H1 (cell line): ENCODE measurements at regions not wholly inside any gene's neighbourhood (a gene's known extent, or its start where the extent isn't known, plus 50 kb on each side); places are given as distances from the start of the nearest gene placed in this dataset.

ENCODE experiments used
- CTCF ChIA-PET: fragments of 300-600 bp; sonication (Branson Sonifier 250); formaldehyde crosslinking; loops from one replicate; lab custom pipeline; 2021; ENCODE audit not compliant: partially characterized antibody; lab: Charles Lee
- POLR2A ChIA-PET: fragments of 300-600 bp; sonication (Branson Sonifier 250); formaldehyde crosslinking; loops from one replicate; lab custom pipeline; 2021; ENCODE audit warnings: inconsistent platforms; ENCODE audit not compliant: partially characterized antibody; lab: Charles Lee
- DNase-seq, 2 experiments: peaks; one replicate each; pipeline versions ENCODE4 v3.0.0 to v3.0.0-alpha.2; 2010 to 2022; ENCODE audit warnings: low spot score in 2 of 2, low read depth in 1 of 2, mixed read lengths in 1 of 2
- FAIRE-seq: peaks from 2 replicates; lab custom pipeline; 2011; peaks lifted over from hg19 to GRCh38; lab: Jason Lieb, UNC
- H2AFZ ChIP-seq: 2 replicates; pipeline ENCODE4 v1.8.1; 2012; ENCODE audit warnings: low read length, inconsistent platforms
- H2AK5ac ChIP-seq: 2 replicates; pipeline ENCODE4 v1.6.1; 2013; ENCODE audit warnings: low read depth, low read length
- H2BK120ac ChIP-seq: replicated peaks from 2 replicates; pipeline ENCODE3; 2013; ENCODE audit warnings: low read depth, low read length, inconsistent platforms
- H2BK12ac ChIP-seq: 2 replicates; pipeline ENCODE4 v1.6.1; 2013; ENCODE audit warnings: low read depth, low read length
- H2BK15ac ChIP-seq: 2 replicates; pipeline ENCODE4 v1.6.1; 2013; ENCODE audit warnings: low read length
- H2BK20ac ChIP-seq: 2 replicates; pipeline ENCODE4 v1.6.1; 2013; ENCODE audit warnings: low read length
- H2BK5ac ChIP-seq: 2 replicates; pipeline ENCODE4 v1.6.1; 2013; ENCODE audit warnings: low read depth, low read length
- H3K14ac ChIP-seq: 2 replicates; pipeline ENCODE4 v1.6.1; 2013; ENCODE audit warnings: inconsistent platforms; ENCODE audit not compliant: insufficient read length
- H3K18ac ChIP-seq: 2 replicates; pipeline ENCODE4 v1.6.1; 2013; ENCODE audit warnings: low read length; ENCODE audit errors: extremely low read depth
- H3K23ac ChIP-seq: 2 replicates; pipeline ENCODE4 v1.6.1; 2013; ENCODE audit warnings: inconsistent platforms; ENCODE audit not compliant: insufficient read length
- H3K23me2 ChIP-seq: 2 replicates; pipeline ENCODE4 v1.6.1; 2013; ENCODE audit warnings: low read depth, low read length
- H3K27ac ChIP-seq: 2 replicates; pipeline ENCODE4 v1.6.1; 2011; ENCODE audit warnings: low read depth, low read length, inconsistent platforms
- H3K27me3 ChIP-seq, 4 experiments: replicated peaks in 1 of 4; 1 replicate in 1 of 4; 2 replicates in 3 of 4; pipeline versions ENCODE4 v1.6.1 to v1.8.1; 2011 to 2013; ENCODE audit warnings: low read length in 3 of 4, mild to moderate bottlenecking in 3 of 4, inconsistent platforms in 2 of 4, mixed read lengths in 2 of 4, moderate library complexity in 1 of 4; ENCODE audit not compliant: control insufficient read depth in 3 of 4, insufficient read depth in 3 of 4; ENCODE audit errors: extremely low read depth in 1 of 4
- H3K36me3 ChIP-seq, 4 experiments: 2 replicates each; pipeline versions ENCODE4 v1.6.1 to v1.8.1; 2011 to 2013; ENCODE audit warnings: mild to moderate bottlenecking in 4 of 4, low read length in 3 of 4, moderate library complexity in 2 of 4, control low read depth in 1 of 4, inconsistent platforms in 1 of 4; ENCODE audit not compliant: insufficient read depth in 4 of 4, control insufficient read depth in 2 of 4
- H3K4ac ChIP-seq: replicated peaks from 2 replicates; pipeline ENCODE3; 2013; ENCODE audit warnings: low read length, low read depth, mixed read lengths, inconsistent platforms; ENCODE audit not compliant: insufficient read length
- H3K4me1 ChIP-seq, 4 experiments: replicated peaks in 1 of 4; 1 replicate in 1 of 4; 2 replicates in 3 of 4; pipeline versions ENCODE4 v1.6.1 to v1.8.1; 2011 to 2013; ENCODE audit warnings: low read length in 3 of 4, inconsistent platforms in 2 of 4, mixed read lengths in 1 of 4; ENCODE audit not compliant: insufficient read depth in 4 of 4, control insufficient read depth in 3 of 4
- H3K4me2 ChIP-seq, 2 experiments: 2 replicates each; pipeline versions ENCODE4 v1.6.1 to v1.8.1; 2011 to 2013; ENCODE audit warnings: low read depth in 2 of 2, low read length in 2 of 2, control low read depth in 1 of 2, inconsistent platforms in 1 of 2, mild to moderate bottlenecking in 1 of 2; ENCODE audit not compliant: insufficient read depth in 1 of 2
- H3K4me3 ChIP-seq, 4 experiments: fragments of 200-600, 300-600 bp in 1 of 4; sonication (generic), shearing (Covaris generic), sonication (Bioruptor Twin) in 1 of 4; 2 replicates each; pipeline versions ENCODE4 v1.5.1 to v1.8.1; 2011 to 2016; ENCODE audit warnings: low read length in 4 of 4, low read depth in 3 of 4, control low read depth in 2 of 4, inconsistent platforms in 2 of 4, mild to moderate bottlenecking in 2 of 4, mixed read lengths in 1 of 4, moderate library complexity in 1 of 4; ENCODE audit not compliant: insufficient read depth in 2 of 4; ENCODE audit errors: extremely low read depth in 1 of 4
- H3K56ac ChIP-seq: replicated peaks from 2 replicates; pipeline ENCODE3; 2013; ENCODE audit warnings: low read depth, mild to moderate bottlenecking, mixed read lengths, low read length, inconsistent platforms; ENCODE audit not compliant: insufficient read length
- H3K79me1 ChIP-seq: 2 replicates; pipeline ENCODE4 v1.6.1; 2013; ENCODE audit warnings: low read depth, low read length, control low read depth
- H3K79me2 ChIP-seq, 2 experiments: 2 replicates each; pipeline versions ENCODE4 v1.6.1 to v1.8.1; 2012 to 2013; ENCODE audit warnings: low read length in 2 of 2, mild to moderate bottlenecking in 2 of 2, inconsistent platforms in 1 of 2; ENCODE audit not compliant: insufficient read depth in 2 of 2, control insufficient read depth in 1 of 2
- H3K9ac ChIP-seq, 4 experiments: replicated peaks in 1 of 4; 1 replicate in 1 of 4; 2 replicates in 3 of 4; pipeline versions ENCODE4 v1.6.1 to v1.8.1; 2011 to 2013; ENCODE audit warnings: low read depth in 3 of 4, low read length in 3 of 4, control low read depth in 2 of 4, mild to moderate bottlenecking in 2 of 4, moderate library complexity in 2 of 4, inconsistent platforms in 1 of 4; ENCODE audit errors: extremely low read depth in 1 of 4
- H3K9me3 ChIP-seq, 2 experiments: 2 replicates each; pipeline versions ENCODE4 v1.6.1 to v1.8.1; 2012 to 2013; ENCODE audit warnings: mild to moderate bottlenecking in 2 of 2, moderate library complexity in 2 of 2, control low read depth in 1 of 2, inconsistent platforms in 1 of 2, low read depth in 1 of 2, low read length in 1 of 2, mixed read lengths in 1 of 2; ENCODE audit not compliant: insufficient read depth in 2 of 2
- H4K20me1 ChIP-seq, 2 experiments: replicated peaks in 1 of 2; 2 replicates each; pipeline versions ENCODE3 to v1.8.1; 2011 to 2013; ENCODE audit warnings: inconsistent platforms in 2 of 2, low read length in 2 of 2, mild to moderate bottlenecking in 1 of 2; ENCODE audit not compliant: insufficient read depth in 2 of 2, control insufficient read depth in 1 of 2
- H4K5ac ChIP-seq: 2 replicates; pipeline ENCODE4 v1.6.1; 2013; ENCODE audit warnings: low read length, low read depth, mixed read lengths, inconsistent platforms; ENCODE audit not compliant: insufficient read length
- H4K8ac ChIP-seq: 2 replicates; pipeline ENCODE4 v1.8.0; 2013; ENCODE audit warnings: mild to moderate bottlenecking, moderate library complexity, low read length, inconsistent platforms; ENCODE audit not compliant: insufficient read depth; ENCODE audit errors: extremely low read depth
- H4K91ac ChIP-seq: replicated peaks from 2 replicates; pipeline ENCODE3; 2013; ENCODE audit warnings: low read length, mixed read lengths, inconsistent platforms; ENCODE audit not compliant: insufficient read length
- BRCA1 ChIP-seq: IDR thresholded peaks from 2 replicates; pipeline ENCODE4 v1.6.1; 2012; ENCODE audit warnings: low read depth, low read length, improper control_type of control experiment
- CHD2 ChIP-seq: IDR thresholded peaks from 2 replicates; pipeline ENCODE4 v1.6.1; 2012; ENCODE audit warnings: low read length, improper control_type of control experiment
- CTCF ChIP-seq, 3 experiments: IDR thresholded peaks; 1 replicate in 2 of 3; 2 replicates in 1 of 3; pipeline versions ENCODE4 v1.5.1 to v1.6.1; 2011; ENCODE audit warnings: low read length in 3 of 3, mild to moderate bottlenecking in 3 of 3, inconsistent platforms in 2 of 3, low read depth in 1 of 3, moderate library complexity in 1 of 3; ENCODE audit not compliant: insufficient read depth in 1 of 3; ENCODE audit errors: control extremely low read depth in 1 of 3
- EGR1 ChIP-seq: IDR thresholded peaks from 2 replicates; pipeline ENCODE4 v1.6.1; 2011; ENCODE audit warnings: low read depth, low read length, borderline replicate concordance
- GTF2F1 ChIP-seq: IDR thresholded peaks from 2 replicates; pipeline ENCODE4 v1.6.1; 2012; ENCODE audit warnings: low read depth, low read length, improper control_type of control experiment, borderline replicate concordance
- JUND ChIP-seq: IDR thresholded peaks from 2 replicates; pipeline ENCODE4 v1.6.1; 2011; ENCODE audit warnings: mild to moderate bottlenecking, improper control_type of control experiment, low read length
- KDM5A ChIP-seq: fragments of 200-600 bp; IDR thresholded peaks from 2 replicates; pipeline ENCODE4 v1.7.1; 2012; ENCODE audit warnings: mild to moderate bottlenecking, low read length, inconsistent platforms, mixed read lengths
- POLR2A ChIP-seq, 2 experiments: IDR thresholded peaks; 1 replicate in 1 of 2; 2 replicates in 1 of 2; pipeline ENCODE4 v1.6.1; 2011; ENCODE audit warnings: low read depth in 2 of 2, low read length in 2 of 2, mild to moderate bottlenecking in 2 of 2; ENCODE audit errors: control extremely low read depth in 1 of 2
- POLR2AphosphoS5 ChIP-seq: IDR thresholded peaks from 2 replicates; pipeline ENCODE4 v1.6.1; 2011; ENCODE audit warnings: low read depth, low read length
- POU5F1 ChIP-seq: IDR thresholded peaks from 2 replicates; pipeline ENCODE4 v1.6.1; 2011; ENCODE audit warnings: low read depth, mild to moderate bottlenecking, low read length, moderate library complexity
- RAD21 ChIP-seq, 2 experiments: IDR thresholded peaks in 1 of 2; conservative IDR thresholded peaks in 1 of 2; 2 replicates each; pipeline ENCODE4 v1.6.1; 2011; ENCODE audit warnings: low read depth in 2 of 2, low read length in 2 of 2, improper control_type of control experiment in 1 of 2, inconsistent platforms in 1 of 2, mild to moderate bottlenecking in 1 of 2, moderate library complexity in 1 of 2
- SIX5 ChIP-seq: IDR thresholded peaks from 2 replicates; pipeline ENCODE4 v1.6.1; 2011; ENCODE audit warnings: mild to moderate bottlenecking, low read depth, low read length
- WGBS, 2 experiments: shearing (Covaris generic) in 1 of 2; methylation state at CpG; one replicate each; pipeline versions ENCODE4 v1.1.6 to v1.1.7; 2013 to 2015; ENCODE audit warnings: low lambda C conversion rate in 2 of 2, mixed read lengths in 2 of 2, inconsistent platforms in 1 of 2, low coverage in 1 of 2, missing lambda C conversion rate in 1 of 2; ENCODE audit not compliant: insufficient replicate concordance in 2 of 2, insufficient coverage in 1 of 2, insufficient read length in 1 of 2; ENCODE audit errors: extremely low coverage in 1 of 2, missing lambda C conversion rate in 1 of 2; 5-methylcytosine and 5-hydroxymethylcytosine counted together

DNA sequence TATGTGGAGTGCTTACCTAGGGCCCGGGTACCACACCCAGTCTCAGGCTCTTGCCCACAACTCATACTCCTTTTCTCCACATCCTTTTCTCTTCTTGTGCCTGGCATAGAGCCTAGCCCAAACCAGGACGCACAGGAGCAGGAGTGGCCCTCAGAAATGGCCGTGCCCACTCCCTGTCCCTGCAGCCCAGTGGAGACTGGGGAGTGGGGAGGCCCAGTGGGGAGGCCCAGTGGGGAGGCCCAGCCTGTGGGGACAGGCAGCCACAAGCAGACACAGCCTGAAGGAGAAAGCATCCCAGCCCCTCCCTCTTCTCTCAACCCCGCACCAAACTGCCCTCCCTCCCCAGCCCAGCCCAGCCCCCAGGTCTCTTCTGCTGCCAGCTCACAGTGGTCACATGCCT lies 196.8 kb downstream of the KIF26A start (continued):
- TF ChIP-seq EGR1: no peak

GRCh38 chr14:104335611-104336010 lies 197.2 kb downstream of the KIF26A start:
- Histone ChIP-seq H3K9ac (no peak overlapping the region), H2BK15ac (no peak overlapping the region), H3K4me1 (no peaks in the 10 kb centered on the region), H3K23ac (no peak overlapping the region), H3K27ac (no peak overlapping the region), H3K9me3 (peaks cover 0 to 5% of the 10 kb centered on the region in 2 experiments; a peak in 2 of 4 replicates), H2BK12ac (no peak overlapping the region), H2AFZ (no peak overlapping the region), H3K79me1 (no peaks in the 10 kb centered on the region), H3K79me2 (no peaks in the 10 kb centered on the region), H4K8ac (no peak overlapping the region), H3K4me2 (no peak overlapping the region), H3K27me3 (no peaks in the 10 kb centered on the region), H3K18ac (no peak overlapping the region), H3K23me2 (no peaks in the 10 kb centered on the region), H2BK20ac (no peak overlapping the region), H3K56ac (no peak overlapping the region), H3K14ac (no peak overlapping the region), H4K5ac (no peak overlapping the region), H3K36me3 (no peaks in the 10 kb centered on the region), H3K4ac (no peak overlapping the region), H2BK120ac (no peak overlapping the region), H4K20me1 (no peaks in the 10 kb centered on the region), H2BK5ac (no peak overlapping the region), H4K91ac (no peak overlapping the region), H2AK5ac (no peak overlapping the region), H3K4me3 (no peak overlapping the region)
- POLR2A ChIA-PET: no interaction called here
- CTCF ChIA-PET: no interaction called here
- FAIRE-seq (no peak), DNase-seq (no peak)
- WGBS, 2 experiments: 94% methylated on average over 12 of the region's 12 CpGs; no CpG with 5 or more reads in 1 of the 2 experiments
- no peak for TF ChIP-seq GTF2F1
- TF ChIP-seq KDM5A: no peak
- no peak for TF ChIP-seq POU5F1
- no peak for TF ChIP-seq JUND
- no peak for TF ChIP-seq POLR2A (IDR thresholded peaks at IDR 0.05; ENCODE audit: control extremely low read depth in 1 of 2, low read depth in 2 of 2, low read length in 2 of 2)
- no peak for TF ChIP-seq RAD21 (IDR thresholded peaks at IDR 0.05 in 1 of 2, conservative IDR thresholded peaks at IDR 0.05 in 1 of 2; ENCODE audit: low read depth in 2 of 2, low read length in 2 of 2)
- no peak for TF ChIP-seq SIX5
- no peak for TF ChIP-seq CTCF (IDR thresholded peaks at IDR 0.05; ENCODE audit: control extremely low read depth in 1 of 3, insufficient read depth in 1 of 3, low read depth in 1 of 3, low read length in 3 of 3)
- TF ChIP-seq POLR2AphosphoS5: no peak
- TF ChIP-seq CHD2: no peak
- TF ChIP-seq BRCA1: no peak
